OCI-LY7 (cell line): ENCODE measurements at regions not wholly inside any gene's neighbourhood (a gene's known extent, or its start where the extent isn't known, plus 50 kb on each side); places are given as distances from the start of the nearest gene placed in this dataset.

Experiments
- BruUV-seq: library from RNA; stranded (reverse); fragments of 400-500 nt; replicated peaks from 2 replicates; lab custom pipeline; 2021; lab: Mats Ljungman, UMichigan
- CTCF ChIA-PET: fragments of 300-600 bp; sonication (Branson Sonifier 250); formaldehyde crosslinking; loops from one replicate; lab custom pipeline; 2022; ENCODE audit warnings: antibody characterized with exemption; ENCODE audit not compliant: unreplicated experiment; lab: Charles Lee
- POLR2A ChIA-PET: fragments of 300-600 bp; sonication (Branson Sonifier 250); formaldehyde crosslinking; loops from one replicate; lab custom pipeline; 2022; ENCODE audit warnings: antibody characterized with exemption; lab: Charles Lee
- DNase-seq: peaks from one replicate; pipeline ENCODE4 v3.0.0-alpha.2; 2015; ENCODE audit warnings: low spot score
- H2AFZ ChIP-seq: fragments of 200-600 bp; sonication (generic), shearing (Covaris generic); 2 replicates; pipeline ENCODE4 v1.6.1; 2014; ENCODE audit warnings: mild to moderate bottlenecking, antibody characterized with exemption, low read length, moderate library complexity
- H3K27ac ChIP-seq: fragments of 200-600 bp; sonication (generic); 2 replicates; pipeline ENCODE4 v1.5.1; 2014; ENCODE audit warnings: mixed run types, low read depth, mild to moderate bottlenecking, moderate library complexity, low read length, inconsistent platforms; ENCODE audit not compliant: poor library complexity, severe bottlenecking
- H3K36me3 ChIP-seq: fragments of 200-600 bp; sonication (generic); 2 replicates; pipeline ENCODE4 v1.6.1; 2014; ENCODE audit warnings: mild to moderate bottlenecking, antibody characterized with exemption, low read length, moderate library complexity, mixed read lengths; ENCODE audit not compliant: insufficient read depth
- H3K4me1 ChIP-seq: fragments of 200-600 bp; sonication (generic); 2 replicates; pipeline ENCODE4 v1.5.1; 2014; ENCODE audit warnings: mild to moderate bottlenecking, low read length; ENCODE audit not compliant: insufficient read depth, poor library complexity, severe bottlenecking
- H3K4me2 ChIP-seq: fragments of 200-600 bp; sonication (generic); 2 replicates; pipeline ENCODE4 v1.6.1; 2014; ENCODE audit warnings: mild to moderate bottlenecking, low read length
- H3K4me3 ChIP-seq: fragments of 200-600 bp; sonication (generic); 2 replicates; pipeline ENCODE4 v1.5.1; 2014; ENCODE audit warnings: mild to moderate bottlenecking, low read depth, low read length; ENCODE audit not compliant: poor library complexity, severe bottlenecking
- H3K79me2 ChIP-seq: fragments of 200-600 bp; sonication (generic); 2 replicates; pipeline ENCODE4 v1.6.1; 2016; ENCODE audit warnings: low read depth, mild to moderate bottlenecking, low read length, moderate library complexity, mixed read lengths; ENCODE audit not compliant: insufficient read depth
- H3K9me2 ChIP-seq: fragments of 200-600 bp; sonication (generic); 2 replicates; pipeline ENCODE4 v1.6.1; 2016; ENCODE audit warnings: mild to moderate bottlenecking, low read length, mixed read lengths; ENCODE audit not compliant: insufficient read depth
- H3K9me3 ChIP-seq: fragments of 200-600 bp; sonication (generic); 2 replicates; pipeline ENCODE4 v1.6.1; 2014; ENCODE audit warnings: mild to moderate bottlenecking, mixed run types, low read length, mixed read lengths
- H4K20me1 ChIP-seq: fragments of 200-600 bp; sonication (generic); 2 replicates; pipeline ENCODE4 v1.6.1; 2014; ENCODE audit warnings: mild to moderate bottlenecking, antibody characterized with exemption, low read length, moderate library complexity, mixed read lengths; ENCODE audit not compliant: insufficient read depth
- EZH2phosphoT487 ChIP-seq: fragments of 200-600 bp; sonication (generic); IDR thresholded peaks from 2 replicates; pipeline ENCODE4 v1.6.1; 2018; ENCODE audit warnings: low read depth, borderline replicate concordance, mild to moderate bottlenecking, mixed run types, antibody characterized with exemption, low read length, moderate library complexity, mixed read lengths
- intact Hi-C: fragments of 100-400 bp; cut with micrococcal nuclease; formaldehyde crosslinking; loops from one replicate; pipeline ENCODE4 v1.10.0; 2022; ENCODE audit not compliant: unreplicated experiment
- TF ChIP-seq, protein P1 (sequence below): fragments of 200-600 bp; sonication (generic); conservative IDR thresholded peaks from 2 replicates; pipeline ENCODE4 v1.5.1; 2014; ENCODE audit warnings: mild to moderate bottlenecking, antibody characterized with exemption, low read length, moderate library complexity, mixed read lengths

- ChIA-PET POLR2A (no interaction called here), CTCF (no interaction called here)
- H3K4me1 ChIP-seq = no peaks in the 10 kb centered on the region
- no peak overlapping the region for H3K27ac ChIP-seq
- no TSS peak for BruUV-seq
- no peaks in the 10 kb centered on the region for H3K9me3 ChIP-seq
- H3K9me2 ChIP-seq = no peaks in the 10 kb centered on the region
- DNase-seq = no peak
- H4K20me1 ChIP-seq = no peaks in the 10 kb centered on the region
- H3K4me3 ChIP-seq = no peak overlapping the region
- no peaks in the 10 kb centered on the region for H3K79me2 ChIP-seq
- intact Hi-C loops = no loop called here
- H3K4me2 ChIP-seq = no peak overlapping the region
- H3K36me3 ChIP-seq = no peaks in the 10 kb centered on the region
- TF ChIP-seq, protein P1, sequence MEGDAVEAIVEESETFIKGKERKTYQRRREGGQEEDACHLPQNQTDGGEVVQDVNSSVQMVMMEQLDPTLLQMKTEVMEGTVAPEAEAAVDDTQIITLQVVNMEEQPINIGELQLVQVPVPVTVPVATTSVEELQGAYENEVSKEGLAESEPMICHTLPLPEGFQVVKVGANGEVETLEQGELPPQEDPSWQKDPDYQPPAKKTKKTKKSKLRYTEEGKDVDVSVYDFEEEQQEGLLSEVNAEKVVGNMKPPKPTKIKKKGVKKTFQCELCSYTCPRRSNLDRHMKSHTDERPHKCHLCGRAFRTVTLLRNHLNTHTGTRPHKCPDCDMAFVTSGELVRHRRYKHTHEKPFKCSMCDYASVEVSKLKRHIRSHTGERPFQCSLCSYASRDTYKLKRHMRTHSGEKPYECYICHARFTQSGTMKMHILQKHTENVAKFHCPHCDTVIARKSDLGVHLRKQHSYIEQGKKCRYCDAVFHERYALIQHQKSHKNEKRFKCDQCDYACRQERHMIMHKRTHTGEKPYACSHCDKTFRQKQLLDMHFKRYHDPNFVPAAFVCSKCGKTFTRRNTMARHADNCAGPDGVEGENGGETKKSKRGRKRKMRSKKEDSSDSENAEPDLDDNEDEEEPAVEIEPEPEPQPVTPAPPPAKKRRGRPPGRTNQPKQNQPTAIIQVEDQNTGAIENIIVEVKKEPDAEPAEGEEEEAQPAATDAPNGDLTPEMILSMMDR = no peak
- no peak for TF ChIP-seq EZH2phosphoT487
- H2AFZ ChIP-seq = no peak overlapping the region
Observed at GRCh38 chr7:49010717-49011116, 86.4 kb downstream of the CDC14C start.

GRCh38 chr7:49014870-49015269 lies 90.5 kb downstream of the CDC14C start:
- H3K79me2 ChIP-seq = no peaks in the 10 kb centered on the region
- CTCF ChIA-PET = no interaction called here
- no peak overlapping the region for H3K27ac ChIP-seq
- DNase-seq = no peak
- POLR2A ChIA-PET = no interaction called here
- no peak overlapping the region for H3K4me3 ChIP-seq
- TF ChIP-seq, protein P1 = no peak
- no peak for TF ChIP-seq EZH2phosphoT487
- no peaks in the 10 kb centered on the region for H3K4me1 ChIP-seq
- no TSS peak for BruUV-seq
- no peaks in the 10 kb centered on the region for H3K36me3 ChIP-seq
- H4K20me1 ChIP-seq = no peaks in the 10 kb centered on the region
- intact Hi-C loops = no loop called here
- H2AFZ ChIP-seq = no peak overlapping the region
- H3K9me3 ChIP-seq = no peaks in the 10 kb centered on the region
- H3K4me2 ChIP-seq = no peak overlapping the region
- H3K9me2 ChIP-seq = no peaks in the 10 kb centered on the region

GRCh38 chr7:49020145-49020544 lies 95.8 kb downstream of the CDC14C start:
- Histone ChIP-seq H3K4me1 (no peaks in the 10 kb centered on the region), H2AFZ (no peak overlapping the region), H3K4me3 (no peak overlapping the region), H3K4me2 (no peak overlapping the region), H3K36me3 (no peaks in the 10 kb centered on the region), H4K20me1 (no peaks in the 10 kb centered on the region), H3K27ac (no peak overlapping the region), H3K9me3 (no peaks in the 10 kb centered on the region), H3K79me2 (no peaks in the 10 kb centered on the region), H3K9me2 (no peaks in the 10 kb centered on the region)
- ChIA-PET CTCF (no interaction called here), POLR2A (interaction anchor here (1.0 kb wide), 1 partner anchor 21 kb away, joined by 3 read pairs; no protein-coding TSS in a partner anchor)
- intact Hi-C loops = no loop called here
- no TSS peak for BruUV-seq
- DNase-seq = no peak
- TF ChIP-seq EZH2phosphoT487 = no peak
- TF ChIP-seq, protein P1 = no peak
